ENCODE measurements at regions not wholly inside any gene's neighbourhood (a gene's known extent, or its start where the extent isn't known, plus 50 kb on each side); places are given as distances from the start of the nearest gene placed in this dataset.

DNA sequence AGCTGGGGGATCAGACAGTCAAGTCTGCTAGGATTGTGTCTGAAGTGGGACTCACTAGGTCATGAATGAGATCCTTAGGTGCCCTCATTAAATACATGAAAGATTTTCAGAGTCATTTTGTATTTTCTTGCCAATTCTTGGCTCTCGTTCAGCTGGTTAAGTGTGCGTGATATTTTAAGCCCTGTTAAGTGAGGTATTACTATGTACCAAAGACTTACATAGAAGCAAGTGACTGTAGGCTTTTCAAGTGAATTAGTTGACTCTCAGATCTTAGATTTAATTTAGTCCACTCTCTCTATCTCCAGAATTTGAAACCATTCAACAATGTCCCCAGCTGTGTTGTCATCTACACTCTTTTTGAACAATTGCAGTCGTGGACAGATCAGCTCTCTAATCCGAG, 219.4 kb downstream of the FOXL1 start:
- Histone ChIP-seq H3K36me3 (ENCODE audit: control insufficient read depth in 1 of 2, insufficient read depth in 2 of 2, low read length in 1 of 2) (no peaks in the 10 kb centered on the region), H3K27ac (ENCODE audit: low read depth in 1 of 2, low read length in 2 of 2) (no peak overlapping the region), H3K9me3 (ENCODE audit: control insufficient read depth, low read length) (no peaks in the 10 kb centered on the region), H3K27me3 (ENCODE audit: control insufficient read depth in 1 of 2, insufficient read depth in 2 of 2, low read length in 1 of 2) (no peaks in the 10 kb centered on the region), H3K4me1 (ENCODE audit: control insufficient read depth in 1 of 2, insufficient read depth in 2 of 2, low read length in 2 of 2) (no peaks in the 10 kb centered on the region), H3K4me3 (ENCODE audit: low read length in 2 of 2) (no peak overlapping the region)
- intact Hi-C loops (cut with DNase I), result no loop called here
- DNase-seq (no peak), ATAC-seq (ENCODE audit: low FRiP score) (no peak)
- WGBS, 2 donors, result 73 to 76% methylated on average over 4 of the region's 4 CpGs

DNA sequence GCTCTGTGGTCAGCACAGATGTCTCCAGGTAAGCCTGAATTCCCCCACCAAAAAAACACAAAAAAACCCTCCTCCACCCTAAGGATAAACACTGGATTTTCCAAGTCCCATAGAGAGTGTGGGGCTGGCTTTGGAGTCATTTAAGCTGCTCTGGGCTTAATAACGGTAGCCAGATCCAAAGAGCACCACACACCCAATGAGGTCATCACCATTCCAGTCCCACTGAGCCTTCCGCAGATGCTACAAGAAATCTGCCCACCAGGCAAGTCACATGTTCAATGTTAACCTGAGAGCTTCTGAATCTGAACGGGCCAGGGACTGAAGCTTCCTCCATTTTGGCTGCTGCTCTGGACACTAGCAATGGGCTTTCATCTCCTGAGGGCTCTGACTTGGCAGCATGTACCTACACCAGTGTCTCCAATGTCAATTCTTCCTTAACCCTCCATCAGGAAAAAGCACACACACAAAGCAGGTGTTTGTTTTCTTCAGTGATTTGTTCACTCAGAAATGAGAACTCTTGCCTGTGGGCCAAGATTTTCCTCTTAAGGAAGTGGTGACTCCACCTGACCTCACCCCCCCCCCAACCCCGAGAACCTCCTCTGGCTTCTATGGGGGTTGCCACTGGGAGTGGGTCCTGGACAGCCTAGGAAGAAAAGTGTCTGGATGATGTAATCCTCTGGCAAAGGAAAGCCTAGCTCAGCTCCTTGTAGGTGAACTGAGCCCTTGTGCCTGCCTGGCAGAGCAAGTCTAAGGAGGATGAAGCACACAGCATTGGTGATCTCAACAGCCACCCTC, 220.1 kb downstream of the FOXL1 start:
- H3K9me3 ChIP-seq (ENCODE audit: control insufficient read depth, low read length), result no peaks in the 10 kb centered on the region
- no peak for ATAC-seq (ENCODE audit: low FRiP score)
- intact Hi-C loops (cut with DNase I), result no loop called here
- no peaks in the 10 kb centered on the region for H3K27me3 ChIP-seq (ENCODE audit: control insufficient read depth in 1 of 2, insufficient read depth in 2 of 2, low read length in 1 of 2)
- 56 to 65% methylated on average over 4 of the region's 4 CpGs for WGBS, 2 donors
- no peak for DNase-seq
- no peak overlapping the region for H3K4me3 ChIP-seq (ENCODE audit: low read length in 2 of 2)
- no peaks in the 10 kb centered on the region for H3K4me1 ChIP-seq (ENCODE audit: control insufficient read depth in 1 of 2, insufficient read depth in 2 of 2, low read length in 2 of 2)
- H3K27ac ChIP-seq (ENCODE audit: low read depth in 1 of 2, low read length in 2 of 2), result no peak overlapping the region
- no peaks in the 10 kb centered on the region for H3K36me3 ChIP-seq (ENCODE audit: control insufficient read depth in 1 of 2, insufficient read depth in 2 of 2, low read length in 1 of 2)

DNA sequence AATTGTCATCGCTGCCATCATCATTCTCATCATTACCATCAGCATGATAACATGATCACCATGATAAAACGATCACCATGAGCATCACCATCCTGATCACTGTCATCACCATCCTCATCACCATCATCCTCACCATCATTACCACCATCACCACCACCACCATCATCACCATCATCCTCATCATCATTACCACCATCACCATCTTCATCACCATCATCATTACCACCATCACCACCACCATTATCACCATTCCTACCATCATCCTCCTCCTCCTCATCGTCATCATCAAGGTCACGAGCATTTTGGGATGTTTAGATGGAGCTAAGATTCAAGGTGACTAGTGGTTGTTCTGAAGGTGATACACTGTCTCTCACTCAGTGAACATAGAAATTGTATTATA, 221.0 kb downstream of the FOXL1 start:
- DNase-seq (no peak), ATAC-seq (ENCODE audit: low FRiP score) (no peak)
- Histone ChIP-seq H3K4me3 (ENCODE audit: low read length in 2 of 2) (no peak overlapping the region), H3K27me3 (ENCODE audit: control insufficient read depth in 1 of 2, insufficient read depth in 2 of 2, low read length in 1 of 2) (no peaks in the 10 kb centered on the region), H3K27ac (ENCODE audit: low read depth in 1 of 2, low read length in 2 of 2) (no peak overlapping the region), H3K9me3 (ENCODE audit: control insufficient read depth, low read length) (no peaks in the 10 kb centered on the region), H3K4me1 (ENCODE audit: control insufficient read depth in 1 of 2, insufficient read depth in 2 of 2, low read length in 2 of 2) (no peaks in the 10 kb centered on the region), H3K36me3 (ENCODE audit: control insufficient read depth in 1 of 2, insufficient read depth in 2 of 2, low read length in 1 of 2) (no peaks in the 10 kb centered on the region)
- 93 to 98% methylated on average over 4 of the region's 4 CpGs for WGBS, 2 donors
- intact Hi-C loops (cut with DNase I), result no loop called here

DNA sequence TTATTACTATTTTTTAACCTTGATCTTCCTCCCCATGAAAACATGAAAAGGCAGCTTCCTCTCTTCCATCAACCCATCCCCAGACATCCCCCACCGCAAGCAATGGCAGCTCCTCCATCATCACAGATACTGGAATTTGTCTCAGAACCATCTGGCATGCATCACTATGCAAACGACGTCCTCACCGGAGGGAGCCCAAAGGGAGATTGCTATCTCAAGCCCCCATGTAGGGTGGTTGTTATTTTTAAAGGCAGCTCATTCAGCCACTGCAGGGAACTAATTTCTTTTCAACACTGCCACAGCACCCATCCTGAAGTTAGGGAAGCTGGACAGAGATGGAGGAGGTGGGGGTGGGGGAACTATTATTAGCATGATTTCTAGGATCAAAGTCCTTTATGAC, 222.5 kb downstream of the FOXL1 start:
- H3K4me1 ChIP-seq (ENCODE audit: control insufficient read depth in 1 of 2, insufficient read depth in 2 of 2, low read length in 2 of 2), result peaks cover 0 to 2% of the 10 kb centered on the region in 2 donors
- H3K27me3 ChIP-seq (ENCODE audit: control insufficient read depth in 1 of 2, insufficient read depth in 2 of 2, low read length in 1 of 2), result no peaks in the 10 kb centered on the region
- H3K9me3 ChIP-seq (ENCODE audit: control insufficient read depth, low read length), result no peaks in the 10 kb centered on the region
- DNase-seq, result no peak
- intact Hi-C loops (cut with DNase I), result no loop called here
- ATAC-seq (ENCODE audit: low FRiP score), result no peak
- WGBS, 2 donors, result 58 to 61% methylated on average over 4 of the region's 4 CpGs
- H3K36me3 ChIP-seq (ENCODE audit: control insufficient read depth in 1 of 2, insufficient read depth in 2 of 2, low read length in 1 of 2), result no peaks in the 10 kb centered on the region
- H3K27ac ChIP-seq (ENCODE audit: low read depth in 1 of 2, low read length in 2 of 2), result no peak overlapping the region
- H3K4me3 ChIP-seq (ENCODE audit: low read length in 2 of 2), result no peak overlapping the region

DNA sequence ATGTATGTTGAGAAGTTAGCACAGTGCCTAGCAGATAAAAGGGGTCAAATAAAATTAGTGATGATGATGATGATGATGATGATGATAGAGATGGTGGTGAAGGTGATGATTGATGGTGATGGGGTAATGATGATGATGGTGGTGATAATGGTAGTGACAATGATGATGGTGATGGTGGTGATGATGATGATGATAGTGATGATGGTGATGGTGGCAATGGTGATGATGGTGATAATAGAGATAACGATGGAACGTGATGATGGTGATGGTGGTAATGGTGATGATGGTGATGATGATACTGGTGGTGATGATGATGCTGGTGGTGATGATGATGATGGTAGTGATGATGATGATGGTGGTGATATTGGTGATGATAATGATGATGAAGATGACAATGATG, 223.7 kb downstream of the FOXL1 start:
- H3K4me3 ChIP-seq (ENCODE audit: low read length in 2 of 2), result no peak overlapping the region
- no peaks in the 10 kb centered on the region for H3K9me3 ChIP-seq (ENCODE audit: control insufficient read depth, low read length)
- WGBS, 2 donors, result 93 to 95% methylated on average over 2 of the region's 2 CpGs
- intact Hi-C loops (cut with DNase I), result no loop called here
- no peaks in the 10 kb centered on the region for H3K36me3 ChIP-seq (ENCODE audit: control insufficient read depth in 1 of 2, insufficient read depth in 2 of 2, low read length in 1 of 2)
- DNase-seq (no peak), ATAC-seq (ENCODE audit: low FRiP score) (no peak)
- H3K4me1 ChIP-seq (ENCODE audit: control insufficient read depth in 1 of 2, insufficient read depth in 2 of 2, low read length in 2 of 2), result peaks cover 0 to 2% of the 10 kb centered on the region in 2 donors
- H3K27ac ChIP-seq (ENCODE audit: low read depth in 1 of 2, low read length in 2 of 2), result no peak overlapping the region
- no peaks in the 10 kb centered on the region for H3K27me3 ChIP-seq (ENCODE audit: control insufficient read depth in 1 of 2, insufficient read depth in 2 of 2, low read length in 1 of 2)

- no peak for ATAC-seq (ENCODE audit: low FRiP score)
- Histone ChIP-seq H3K27ac (ENCODE audit: low read depth in 1 of 2, low read length in 2 of 2) (no peak overlapping the region), H3K9me3 (ENCODE audit: control insufficient read depth, low read length) (no peaks in the 10 kb centered on the region), H3K4me1 (ENCODE audit: control insufficient read depth in 1 of 2, insufficient read depth in 2 of 2, low read length in 2 of 2) (peaks cover 0 to 2% of the 10 kb centered on the region in 2 donors), H3K36me3 (ENCODE audit: control insufficient read depth in 1 of 2, insufficient read depth in 2 of 2, low read length in 1 of 2) (no peaks in the 10 kb centered on the region), H3K27me3 (ENCODE audit: control insufficient read depth in 1 of 2, insufficient read depth in 2 of 2, low read length in 1 of 2) (no peaks in the 10 kb centered on the region), H3K4me3 (ENCODE audit: low read length in 2 of 2) (no peak overlapping the region)
- WGBS, 2 donors, result 2 to 13% methylated on average over 6 of the region's 6 CpGs
- DNase-seq, result no peak
- intact Hi-C loops (cut with DNase I), result no loop called here
Measured at GRCh38 chr16:86805188-86805587, 226.8 kb downstream of the FOXL1 start.

- Histone ChIP-seq H3K4me3 (ENCODE audit: low read length in 2 of 2) (no peak overlapping the region), H3K9me3 (ENCODE audit: control insufficient read depth, low read length) (no peaks in the 10 kb centered on the region), H3K27ac (ENCODE audit: low read depth in 1 of 2, low read length in 2 of 2) (no peak overlapping the region), H3K4me1 (ENCODE audit: control insufficient read depth in 1 of 2, insufficient read depth in 2 of 2, low read length in 2 of 2) (peaks cover 0 to 2% of the 10 kb centered on the region in 2 donors), H3K27me3 (ENCODE audit: control insufficient read depth in 1 of 2, insufficient read depth in 2 of 2, low read length in 1 of 2) (no peaks in the 10 kb centered on the region), H3K36me3 (ENCODE audit: control insufficient read depth in 1 of 2, insufficient read depth in 2 of 2, low read length in 1 of 2) (no peaks in the 10 kb centered on the region)
- DNase-seq (no peak), ATAC-seq (ENCODE audit: low FRiP score) (no peak)
- 93 to 96% methylated on average over 20 of the region's 20 CpGs for WGBS, 2 donors
- intact Hi-C loops (cut with DNase I), result no loop called here
Measured at GRCh38 chr16:86806181-86806837, 228.0 kb downstream of the FOXL1 start.

GRCh38 chr16:86806838-86807351, 228.5 kb downstream of the FOXL1 start:
- DNase-seq (no peak), ATAC-seq (ENCODE audit: low FRiP score) (no peak)
- H3K9me3 ChIP-seq (ENCODE audit: control insufficient read depth, low read length), result no peaks in the 10 kb centered on the region
- intact Hi-C loops (cut with DNase I), result no loop called here
- H3K36me3 ChIP-seq (ENCODE audit: control insufficient read depth in 1 of 2, insufficient read depth in 2 of 2, low read length in 1 of 2), result no peaks in the 10 kb centered on the region
- H3K4me1 ChIP-seq (ENCODE audit: control insufficient read depth in 1 of 2, insufficient read depth in 2 of 2, low read length in 2 of 2), result peaks cover 0 to 2% of the 10 kb centered on the region in 2 donors
- WGBS, 2 donors, result 83 to 86% methylated on average over 22 of the region's 22 CpGs
- no peaks in the 10 kb centered on the region for H3K27me3 ChIP-seq (ENCODE audit: control insufficient read depth in 1 of 2, insufficient read depth in 2 of 2, low read length in 1 of 2)
- no peak overlapping the region for H3K4me3 ChIP-seq (ENCODE audit: low read length in 2 of 2)
- H3K27ac ChIP-seq (ENCODE audit: low read depth in 1 of 2, low read length in 2 of 2), result no peak overlapping the region

Measured in aorta (tissue), 5 donors.